ENCODE measurements at regions not wholly inside any gene's neighbourhood (a gene's known extent, or its start where the extent isn't known, plus 50 kb on each side); places are given as distances from the start of the nearest gene placed in this dataset.

- TF ChIP-seq CTCF (IDR thresholded peaks at IDR 0.05; ENCODE audit: extremely low read depth, insufficient read depth, missing control alignments) = no peak
- DNase-seq (ENCODE audit: low spot score) = no peak
Observed at GRCh38 chr1:59078070-59078800, 218.7 kb upstream of the FGGY start.

GRCh38 chr1:59078866-59079265 lies 218.0 kb upstream of the FGGY start:
- in situ Hi-C loops (cut with MboI; ENCODE audit: low pct_unique_long_range_greater_than_20kb, low sequenced_read_pairs, unreplicated experiment) = no loop called here
- no peak for DNase-seq (ENCODE audit: low spot score)
- TF ChIP-seq CTCF (IDR thresholded peaks at IDR 0.05; ENCODE audit: extremely low read depth, insufficient read depth, missing control alignments) = no peak

More at GRCh38 chr1:59078070-59078800, 218.7 kb upstream of the FGGY start:
- in situ Hi-C loops (cut with MboI; ENCODE audit: low pct_unique_long_range_greater_than_20kb, low sequenced_read_pairs, unreplicated experiment) = no loop called here

- DNase-seq (ENCODE audit: low spot score) = no peak
- TF ChIP-seq CTCF (IDR thresholded peaks at IDR 0.05; ENCODE audit: extremely low read depth, insufficient read depth, missing control alignments) = no peak
- in situ Hi-C loops (cut with MboI; ENCODE audit: low pct_unique_long_range_greater_than_20kb, low sequenced_read_pairs, unreplicated experiment) = no loop called here
Observed at GRCh38 chr1:59079434-59080140, 217.3 kb upstream of the FGGY start.

GRCh38 chr1:59081181-59081580 lies 215.7 kb upstream of the FGGY start:
- DNase-seq (ENCODE audit: low spot score) = no peak
- TF ChIP-seq CTCF (IDR thresholded peaks at IDR 0.05; ENCODE audit: extremely low read depth, insufficient read depth, missing control alignments) = no peak
- in situ Hi-C loops (cut with MboI; ENCODE audit: low pct_unique_long_range_greater_than_20kb, low sequenced_read_pairs, unreplicated experiment) = no loop called here

- DNase-seq (ENCODE audit: low spot score) = no peak
- TF ChIP-seq CTCF (IDR thresholded peaks at IDR 0.05; ENCODE audit: extremely low read depth, insufficient read depth, missing control alignments) = no peak
- in situ Hi-C loops (cut with MboI; ENCODE audit: low pct_unique_long_range_greater_than_20kb, low sequenced_read_pairs, unreplicated experiment) = no loop called here
Observed at GRCh38 chr1:59081795-59082194, 215.1 kb upstream of the FGGY start.

- no peak for DNase-seq (ENCODE audit: low spot score)
- in situ Hi-C loops (cut with MboI; ENCODE audit: low pct_unique_long_range_greater_than_20kb, low sequenced_read_pairs, unreplicated experiment) = no loop called here
- no peak for TF ChIP-seq CTCF (IDR thresholded peaks at IDR 0.05; ENCODE audit: extremely low read depth, insufficient read depth, missing control alignments)
Observed at GRCh38 chr1:59083946-59084865, 212.7 kb upstream of the FGGY start.
